ENCODE measurements at regions not wholly inside any gene's neighbourhood (a gene's known extent, or its start where the extent isn't known, plus 50 kb on each side); places are given as distances from the start of the nearest gene placed in this dataset.

DNA sequence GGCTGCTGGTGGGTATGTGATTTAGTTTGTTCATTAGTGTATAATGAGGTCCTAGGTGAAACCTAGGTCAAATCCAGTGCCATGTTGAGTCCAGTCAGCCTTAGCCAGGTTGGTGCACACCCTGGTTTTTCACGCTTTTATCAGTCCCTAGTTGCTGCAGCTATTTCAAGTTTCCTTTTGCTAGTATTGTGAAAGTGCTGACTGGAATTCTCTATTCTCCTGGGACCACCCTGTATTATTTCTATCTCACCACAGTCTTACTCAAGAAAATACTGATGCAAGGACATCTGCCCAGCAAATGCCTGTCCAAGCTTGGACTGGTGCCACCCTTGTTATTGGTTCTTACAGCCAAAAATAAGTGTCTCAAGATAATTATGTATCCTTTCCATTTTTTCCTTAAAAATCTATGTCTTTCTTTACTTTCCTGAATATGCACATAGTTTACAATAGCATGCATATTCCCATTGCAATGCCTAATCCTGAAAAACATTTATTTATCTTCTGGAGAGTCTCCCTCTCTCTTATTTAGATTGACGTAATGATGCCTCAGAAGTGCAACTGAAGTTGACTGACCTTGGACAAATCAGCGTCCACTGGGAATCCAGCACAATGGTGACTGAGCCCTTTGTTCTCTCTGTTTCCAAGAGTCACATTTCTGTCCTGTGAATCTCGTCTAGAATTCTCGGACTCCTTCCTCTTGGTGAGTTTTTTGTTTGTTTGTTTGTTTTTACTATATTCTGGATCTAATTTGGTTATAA, 1075.0 kb downstream of the CDH9 start:
- TF ChIP-seq, protein P1, sequence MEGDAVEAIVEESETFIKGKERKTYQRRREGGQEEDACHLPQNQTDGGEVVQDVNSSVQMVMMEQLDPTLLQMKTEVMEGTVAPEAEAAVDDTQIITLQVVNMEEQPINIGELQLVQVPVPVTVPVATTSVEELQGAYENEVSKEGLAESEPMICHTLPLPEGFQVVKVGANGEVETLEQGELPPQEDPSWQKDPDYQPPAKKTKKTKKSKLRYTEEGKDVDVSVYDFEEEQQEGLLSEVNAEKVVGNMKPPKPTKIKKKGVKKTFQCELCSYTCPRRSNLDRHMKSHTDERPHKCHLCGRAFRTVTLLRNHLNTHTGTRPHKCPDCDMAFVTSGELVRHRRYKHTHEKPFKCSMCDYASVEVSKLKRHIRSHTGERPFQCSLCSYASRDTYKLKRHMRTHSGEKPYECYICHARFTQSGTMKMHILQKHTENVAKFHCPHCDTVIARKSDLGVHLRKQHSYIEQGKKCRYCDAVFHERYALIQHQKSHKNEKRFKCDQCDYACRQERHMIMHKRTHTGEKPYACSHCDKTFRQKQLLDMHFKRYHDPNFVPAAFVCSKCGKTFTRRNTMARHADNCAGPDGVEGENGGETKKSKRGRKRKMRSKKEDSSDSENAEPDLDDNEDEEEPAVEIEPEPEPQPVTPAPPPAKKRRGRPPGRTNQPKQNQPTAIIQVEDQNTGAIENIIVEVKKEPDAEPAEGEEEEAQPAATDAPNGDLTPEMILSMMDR (IDR thresholded peaks at IDR 0.05; ENCODE audit: low read depth, low read length), result no peak
- TF ChIP-seq POLR2A (IDR thresholded peaks at IDR 0.05; ENCODE audit: extremely low read depth, insufficient read length) (no peak), MYC (IDR thresholded peaks at IDR 0.05; ENCODE audit: low read depth, low read length) (no peak)

All from NB4 (cell line).